ENCODE measurements at regions not wholly inside any gene's neighbourhood (a gene's known extent, or its start where the extent isn't known, plus 50 kb on each side); places are given as distances from the start of the nearest gene placed in this dataset.

DNA sequence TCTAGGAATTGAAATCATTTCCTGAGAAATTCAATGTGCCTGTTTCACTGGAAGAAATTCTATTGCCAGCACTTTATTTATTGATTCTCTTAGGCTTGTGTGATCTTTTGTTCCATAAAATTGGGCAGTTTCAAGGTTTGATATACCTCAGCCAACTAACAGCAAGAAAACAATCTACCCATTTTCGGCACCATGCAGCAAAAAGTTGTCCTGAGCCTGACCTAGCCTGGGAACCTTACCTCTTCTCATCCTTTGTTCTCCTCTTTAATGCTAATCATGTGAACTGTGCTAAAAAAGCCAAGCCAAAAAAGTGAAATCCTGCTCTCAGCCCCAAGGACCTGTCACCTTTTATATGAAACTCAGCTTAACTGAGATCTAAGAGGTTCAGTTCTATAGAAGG lies 477.3 kb downstream of the SUCLA2 start:
- TF ChIP-seq EZH2phosphoT487 (IDR thresholded peaks at IDR 0.05; ENCODE audit: insufficient read depth, low read depth) (no peak), EZH2 (IDR thresholded peaks at IDR 0.05; ENCODE audit: insufficient read depth, poor library complexity, severe bottlenecking) (no peak)
